ENCODE measurements at regions not wholly inside any gene's neighbourhood (a gene's known extent, or its start where the extent isn't known, plus 50 kb on each side); places are given as distances from the start of the nearest gene placed in this dataset.

DNA sequence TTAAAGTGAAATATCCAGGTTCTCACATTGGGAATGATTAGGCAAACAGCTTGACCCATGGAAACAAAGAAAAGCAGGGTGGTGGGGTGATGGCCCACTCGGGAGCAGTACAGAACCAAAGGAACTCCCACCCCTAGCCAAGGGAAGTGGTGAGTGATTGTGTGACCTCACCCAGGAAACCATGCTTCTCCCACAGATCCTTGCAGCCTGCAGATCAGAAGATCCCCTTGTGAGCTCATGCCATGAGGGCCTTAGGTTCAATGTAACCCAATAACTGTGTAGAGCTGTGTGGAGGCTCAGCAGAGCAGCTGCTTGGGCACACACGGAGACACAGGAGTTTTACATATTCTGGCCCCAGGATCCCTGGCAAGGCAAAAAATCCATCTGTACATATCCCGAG is 311.8 kb upstream of the DPYD start (continued):
- TF ChIP-seq, protein P1, sequence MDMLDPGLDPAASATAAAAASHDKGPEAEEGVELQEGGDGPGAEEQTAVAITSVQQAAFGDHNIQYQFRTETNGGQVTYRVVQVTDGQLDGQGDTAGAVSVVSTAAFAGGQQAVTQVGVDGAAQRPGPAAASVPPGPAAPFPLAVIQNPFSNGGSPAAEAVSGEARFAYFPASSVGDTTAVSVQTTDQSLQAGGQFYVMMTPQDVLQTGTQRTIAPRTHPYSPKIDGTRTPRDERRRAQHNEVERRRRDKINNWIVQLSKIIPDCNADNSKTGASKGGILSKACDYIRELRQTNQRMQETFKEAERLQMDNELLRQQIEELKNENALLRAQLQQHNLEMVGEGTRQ (IDR thresholded peaks at IDR 0.05; ENCODE audit: borderline replicate concordance, low read depth, low read length), result no peak
- no peak for TF ChIP-seq CREM (IDR thresholded peaks at IDR 0.05; ENCODE audit: low read depth)

DNA sequence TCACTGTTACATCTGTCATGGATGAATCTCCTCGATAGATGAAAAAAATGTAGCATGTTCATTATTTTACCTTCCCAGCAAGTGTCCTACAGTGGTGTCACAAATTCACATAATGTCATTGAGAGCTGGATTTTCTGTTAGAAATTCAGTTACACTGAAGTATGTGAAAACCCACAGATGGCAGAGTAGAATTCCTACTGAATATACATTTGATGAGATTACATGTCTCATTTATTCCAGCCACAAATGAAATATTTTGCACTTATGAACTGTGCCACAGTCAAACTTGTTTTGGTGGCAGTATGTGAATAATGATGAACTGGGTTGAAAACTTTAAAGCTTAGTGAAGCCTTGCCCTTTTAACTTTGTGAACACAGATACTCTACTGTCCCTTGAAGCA is 301.9 kb upstream of the DPYD start:
- Histone ChIP-seq H3K9ac (ENCODE audit: control insufficient read depth, insufficient read depth, low read length) (no peak overlapping the region), H3K4me1 (ENCODE audit: control insufficient read depth, insufficient read depth, low read length) (no peaks in the 10 kb centered on the region), H3K27me3 (replicated peaks in 1 of 2; ENCODE audit: control insufficient read depth in 2 of 2, insufficient read depth in 2 of 2, low read length in 1 of 2) (no peaks in the 10 kb centered on the region), H2AFZ (ENCODE audit: control insufficient read depth, low read depth, low read length) (no peak overlapping the region), H3K4me3 (no peak overlapping the region), H3K36me3 (ENCODE audit: control insufficient read depth in 2 of 2, insufficient read depth in 2 of 2, low read length in 1 of 2) (no peaks in the 10 kb centered on the region), H3K4me2 (ENCODE audit: control insufficient read depth, insufficient read depth) (no peak overlapping the region), H3K9me3 (replicated peaks; ENCODE audit: control insufficient read depth, insufficient read depth, low read length) (no peaks in the 10 kb centered on the region), H3K27ac (ENCODE audit: control insufficient read depth, insufficient read depth) (no peak overlapping the region), H4K20me1 (ENCODE audit: control insufficient read depth, insufficient read depth) (no peaks in the 10 kb centered on the region), H3K79me2 (ENCODE audit: control insufficient read depth, insufficient read depth, low read length) (no peaks in the 10 kb centered on the region)
- CTCF ChIA-PET, result no interaction called here
- WGBS (ENCODE audit: insufficient coverage, insufficient replicate concordance, low lambda C conversion rate, missing lambda C conversion rate), result 0% methylated on average over 1 of the region's 1 CpG
- TF ChIP-seq CBX3 (IDR thresholded peaks at IDR 0.05; ENCODE audit: borderline replicate concordance, low read depth) (no peak), LARP7 (IDR thresholded peaks at IDR 0.05) (no peak), NRF1 (conservative IDR thresholded peaks at IDR 0.05; ENCODE audit: low read depth, low read length) (no peak), ZNF217 (IDR thresholded peaks at IDR 0.05) (no peak), DPF2 (IDR thresholded peaks at IDR 0.05) (no peak), BCL11A (IDR thresholded peaks at IDR 0.05; ENCODE audit: low read depth, low read length) (no peak), SREBF1 (IDR thresholded peaks at IDR 0.05; ENCODE audit: low read length) (no peak), RAD51 (IDR thresholded peaks at IDR 0.05) (no peak)
- TF ChIP-seq, protein P2, sequence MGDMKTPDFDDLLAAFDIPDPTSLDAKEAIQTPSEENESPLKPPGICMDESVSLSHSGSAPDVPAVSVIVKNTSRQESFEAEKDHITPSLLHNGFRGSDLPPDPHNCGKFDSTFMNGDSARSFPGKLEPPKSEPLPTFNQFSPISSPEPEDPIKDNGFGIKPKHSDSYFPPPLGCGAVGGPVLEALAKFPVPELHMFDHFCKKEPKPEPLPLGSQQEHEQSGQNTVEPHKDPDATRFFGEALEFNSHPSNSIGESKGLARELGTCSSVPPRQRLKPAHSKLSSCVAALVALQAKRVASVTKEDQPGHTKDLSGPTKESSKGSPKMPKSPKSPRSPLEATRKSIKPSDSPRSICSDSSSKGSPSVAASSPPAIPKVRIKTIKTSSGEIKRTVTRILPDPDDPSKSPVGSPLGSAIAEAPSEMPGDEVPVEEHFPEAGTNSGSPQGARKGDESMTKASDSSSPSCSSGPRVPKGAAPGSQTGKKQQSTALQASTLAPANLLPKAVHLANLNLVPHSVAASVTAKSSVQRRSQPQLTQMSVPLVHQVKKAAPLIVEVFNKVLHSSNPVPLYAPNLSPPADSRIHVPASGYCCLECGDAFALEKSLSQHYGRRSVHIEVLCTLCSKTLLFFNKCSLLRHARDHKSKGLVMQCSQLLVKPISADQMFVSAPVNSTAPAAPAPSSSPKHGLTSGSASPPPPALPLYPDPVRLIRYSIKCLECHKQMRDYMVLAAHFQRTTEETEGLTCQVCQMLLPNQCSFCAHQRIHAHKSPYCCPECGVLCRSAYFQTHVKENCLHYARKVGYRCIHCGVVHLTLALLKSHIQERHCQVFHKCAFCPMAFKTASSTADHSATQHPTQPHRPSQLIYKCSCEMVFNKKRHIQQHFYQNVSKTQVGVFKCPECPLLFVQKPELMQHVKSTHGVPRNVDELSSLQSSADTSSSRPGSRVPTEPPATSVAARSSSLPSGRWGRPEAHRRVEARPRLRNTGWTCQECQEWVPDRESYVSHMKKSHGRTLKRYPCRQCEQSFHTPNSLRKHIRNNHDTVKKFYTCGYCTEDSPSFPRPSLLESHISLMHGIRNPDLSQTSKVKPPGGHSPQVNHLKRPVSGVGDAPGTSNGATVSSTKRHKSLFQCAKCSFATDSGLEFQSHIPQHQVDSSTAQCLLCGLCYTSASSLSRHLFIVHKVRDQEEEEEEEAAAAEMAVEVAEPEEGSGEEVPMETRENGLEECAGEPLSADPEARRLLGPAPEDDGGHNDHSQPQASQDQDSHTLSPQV (IDR thresholded peaks at IDR 0.05), result no peak
- TF ChIP-seq, protein P3, sequence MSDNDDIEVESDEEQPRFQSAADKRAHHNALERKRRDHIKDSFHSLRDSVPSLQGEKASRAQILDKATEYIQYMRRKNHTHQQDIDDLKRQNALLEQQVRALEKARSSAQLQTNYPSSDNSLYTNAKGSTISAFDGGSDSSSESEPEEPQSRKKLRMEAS (IDR thresholded peaks at IDR 0.05; ENCODE audit: low read depth, low read length), result no peak
- intact Hi-C loops (cut with micrococcal nuclease; ENCODE audit: unreplicated experiment), result no loop called here
- no peak for FAIRE-seq
- no TSS peak for BruUV-seq (replicated peaks)
- in situ Hi-C loops (cut with MboI), result no loop called here
- DNase-seq (ENCODE audit: low read depth, low spot score), result no peak
- SMC1A ChIA-PET (ENCODE audit: uncharacterized antibody, unreplicated experiment), result no interaction called here
- POLR2A ChIA-PET, result no interaction called here
- RAD21 ChIA-PET (ENCODE audit: unreplicated experiment), result no interaction called here
- ATAC-seq, result no peak

Data from GM12878 (cell line).